ENCODE measurements at regions not wholly inside any gene's neighbourhood (a gene's known extent, or its start where the extent isn't known, plus 50 kb on each side); places are given as distances from the start of the nearest gene placed in this dataset.
"Not testable (repeated sequence)": the region's sequence is repeated elsewhere in the genome, so short reads cannot be mapped to it uniquely, and the experiment has no call there.

GRCh38 chr1:102821707-102822106 is 286.6 kb downstream of the COL11A1 start:
- no peak for DNase-seq

GRCh38 chr1:102800406-102800805 is 307.9 kb downstream of the COL11A1 start:
- no peak for DNase-seq

GRCh38 chr1:102799496-102799895 is 308.8 kb downstream of the COL11A1 start:
- DNase-seq: no peak

- no peak for DNase-seq
Observed at GRCh38 chr1:102798718-102799117, 309.6 kb downstream of the COL11A1 start.

GRCh38 chr1:102796429-102796828 is 311.9 kb downstream of the COL11A1 start:
- DNase-seq: no peak

- no peak for DNase-seq
Observed at GRCh38 chr1:102790997-102791396, 317.3 kb downstream of the COL11A1 start.

- DNase-seq: not testable (repeated sequence)
Observed at GRCh38 chr1:102789951-102790350, 318.4 kb downstream of the COL11A1 start.

GRCh38 chr1:102783487-102783886 is 324.8 kb downstream of the COL11A1 start:
- no peak for DNase-seq

- DNase-seq: no peak
Observed at GRCh38 chr1:102782144-102782543, 326.2 kb downstream of the COL11A1 start.

GRCh38 chr1:102776071-102776470 is 332.3 kb downstream of the COL11A1 start:
- DNase-seq: no peak

- DNase-seq: no peak
Observed at GRCh38 chr1:102772831-102773230, 335.5 kb downstream of the COL11A1 start.

- no peak for DNase-seq
Observed at GRCh38 chr1:102758418-102758817, 349.9 kb downstream of the COL11A1 start.

- no peak for DNase-seq
Observed at GRCh38 chr1:102757363-102757762, 351.0 kb downstream of the COL11A1 start.

- no peak for DNase-seq
Observed at GRCh38 chr1:102751111-102751510, 357.2 kb downstream of the COL11A1 start.

GRCh38 chr1:102742426-102742825 is 365.9 kb downstream of the COL11A1 start:
- DNase-seq: no peak

- no peak for DNase-seq
Observed at GRCh38 chr1:102733491-102734236, 374.7 kb downstream of the COL11A1 start.

- no peak for DNase-seq
Observed at GRCh38 chr1:102732927-102733326, 375.4 kb downstream of the COL11A1 start.

GRCh38 chr1:102726417-102726816 is 381.9 kb downstream of the COL11A1 start:
- DNase-seq: no peak

GRCh38 chr1:102724741-102725140 is 383.6 kb downstream of the COL11A1 start:
- no peak for DNase-seq

GRCh38 chr1:102715150-102715549 is 393.2 kb downstream of the COL11A1 start:
- no peak for DNase-seq

- no peak for DNase-seq
Observed at GRCh38 chr1:102699524-102699923, 408.8 kb downstream of the COL11A1 start.

GRCh38 chr1:102693345-102693744 is 415.0 kb downstream of the COL11A1 start:
- no peak for DNase-seq

- no peak for DNase-seq
Observed at GRCh38 chr1:102691592-102692090, 416.7 kb downstream of the COL11A1 start.

GRCh38 chr1:102687383-102687782 is 420.9 kb downstream of the COL11A1 start:
- no peak for DNase-seq

GRCh38 chr1:102661481-102661880 is 446.8 kb downstream of the COL11A1 start:
- DNase-seq: no peak

Measured in dermis blood vessel endothelial cell (primary cell).